GM12864 (cell line): ENCODE measurements at regions not wholly inside any gene's neighbourhood (a gene's known extent, or its start where the extent isn't known, plus 50 kb on each side); places are given as distances from the start of the nearest gene placed in this dataset.

Experiments
- DNase-seq: peaks from one replicate; pipeline ENCODE4 v3.0.0-alpha.2; 2011; ENCODE audit warnings: low read depth
- H3K4me3 ChIP-seq: 2 replicates; pipeline ENCODE4 v1.5.1; 2011; ENCODE audit warnings: mild to moderate bottlenecking, low read depth, low read length, control low read depth
- CTCF ChIP-seq: IDR thresholded peaks from 2 replicates; pipeline ENCODE4 v1.5.1; 2011; ENCODE audit warnings: low read depth, mild to moderate bottlenecking, moderate library complexity, low read length, control low read depth, inconsistent platforms; ENCODE audit errors: missing control alignments

GRCh38 chr15:62622775-62623174 lies 419.8 kb upstream of the TPM1 start:
- no peak for TF ChIP-seq CTCF
- H3K4me3 ChIP-seq, result no peak overlapping the region
- no peak for DNase-seq

DNA sequence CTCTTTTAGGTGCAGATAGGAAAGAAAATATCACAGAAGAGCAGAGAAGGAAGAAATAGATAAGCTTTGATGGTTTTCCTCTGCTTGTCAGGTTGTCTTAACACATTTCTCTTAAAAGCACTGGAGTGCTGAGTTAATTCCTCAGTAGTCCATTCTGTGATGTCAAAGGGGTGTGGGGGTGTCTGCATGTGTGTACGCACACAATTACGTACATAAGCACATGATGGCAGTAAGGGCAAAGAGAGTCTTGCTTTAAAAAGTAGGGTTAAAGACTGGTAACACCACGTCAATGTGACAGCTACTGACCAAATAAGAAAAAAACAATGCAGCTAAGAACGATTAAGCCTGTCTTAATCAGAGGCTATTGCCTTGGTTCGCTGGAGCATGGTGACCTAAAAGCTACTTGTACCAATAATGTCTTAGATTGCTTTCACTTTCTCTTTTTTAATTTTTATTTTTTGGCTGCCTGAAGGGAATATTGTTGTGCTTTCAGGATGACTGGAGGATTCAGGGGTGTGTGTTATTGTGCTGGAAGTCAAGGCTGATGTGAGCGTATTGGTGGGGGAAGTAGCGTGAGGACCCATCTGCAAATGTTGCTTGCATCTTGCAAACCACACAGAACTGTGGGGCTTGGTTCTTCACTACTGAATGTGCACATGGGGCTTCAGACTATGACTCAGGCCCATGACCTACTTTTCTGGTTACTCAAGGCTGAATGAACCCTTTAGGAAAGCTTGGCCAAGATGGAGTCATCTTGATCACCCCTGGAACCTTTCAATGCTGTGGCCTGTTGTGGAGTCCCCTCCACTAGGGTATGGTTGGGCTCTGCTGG lies 417.8 kb upstream of the TPM1 start:
- no peak overlapping the region for H3K4me3 ChIP-seq
- no peak for DNase-seq
- TF ChIP-seq CTCF, result no peak

GRCh38 chr15:62625429-62626033 lies 417.0 kb upstream of the TPM1 start:
- TF ChIP-seq CTCF, result no peak
- H3K4me3 ChIP-seq, result no peak overlapping the region
- DNase-seq, result no peak

DNA sequence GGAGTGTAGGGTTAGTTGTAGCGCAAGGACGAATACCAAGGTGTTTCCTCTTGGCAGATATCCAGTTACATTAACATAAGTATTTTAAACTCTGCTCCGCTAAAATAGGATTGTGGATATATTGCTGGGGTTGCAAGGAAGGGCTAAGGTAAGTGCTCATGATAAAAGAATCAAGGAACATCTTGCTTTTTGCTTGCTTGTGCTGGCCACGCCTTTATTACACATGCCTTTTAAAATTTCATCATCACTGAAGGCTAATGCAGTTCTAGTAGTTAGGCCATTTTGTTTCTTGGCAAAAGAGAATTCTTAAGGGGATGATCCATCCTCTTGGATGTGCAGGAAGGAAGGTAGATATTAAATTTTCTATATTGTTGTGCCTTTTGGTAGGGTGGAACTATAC lies 415.6 kb upstream of the TPM1 start:
- no peak for TF ChIP-seq CTCF
- no peak overlapping the region for H3K4me3 ChIP-seq
- DNase-seq, result no peak

DNA sequence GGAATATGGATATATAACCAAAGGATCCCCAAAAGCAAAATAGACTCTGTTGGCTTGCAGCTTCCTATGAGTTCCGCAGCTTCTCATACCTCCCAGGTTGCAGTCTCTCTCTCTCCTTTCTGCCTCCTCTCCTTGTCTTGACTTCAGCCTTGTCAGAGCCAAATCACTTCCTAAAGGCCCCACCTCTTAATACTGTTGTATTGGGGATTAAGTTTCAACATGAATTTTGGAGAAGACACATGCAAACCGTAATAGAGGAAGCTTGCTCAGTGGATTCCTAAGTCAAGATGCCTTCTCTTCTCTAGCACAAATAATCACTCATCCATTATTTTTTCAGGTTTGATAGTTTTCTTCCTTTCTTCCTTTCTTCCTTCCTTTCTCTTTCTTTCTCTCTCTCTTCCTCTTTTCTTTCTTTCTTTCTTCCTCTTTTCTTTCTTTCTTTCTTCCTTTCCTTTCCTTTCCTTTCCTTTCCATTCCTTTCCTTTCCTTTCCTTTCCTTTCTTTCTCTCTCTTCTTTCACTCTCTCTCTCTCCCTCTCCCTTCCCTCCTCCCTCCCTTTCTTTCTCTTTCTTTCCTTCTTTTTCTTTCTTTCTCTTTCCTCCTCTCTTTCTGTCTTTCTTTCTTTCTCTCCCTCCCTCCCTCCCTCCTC lies 411.3 kb upstream of the TPM1 start:
- no peak for DNase-seq
- no peak overlapping the region for H3K4me3 ChIP-seq
- no peak for TF ChIP-seq CTCF

- no peak for TF ChIP-seq CTCF
- DNase-seq, result no peak
- H3K4me3 ChIP-seq, result no peak overlapping the region
Observed at GRCh38 chr15:62636823-62637573, 405.5 kb upstream of the TPM1 start.
